GM12875 (cell line): ENCODE measurements at regions not wholly inside any gene's neighbourhood (a gene's known extent, or its start where the extent isn't known, plus 50 kb on each side); places are given as distances from the start of the nearest gene placed in this dataset.
"Not testable (repeated sequence)": the region's sequence is repeated elsewhere in the genome, so short reads cannot be mapped to it uniquely, and the experiment has no call there.

Experiments used
- H3K4me3 ChIP-seq: one replicate; pipeline ENCODE4 v1.5.1; 2011; ENCODE audit warnings: low read depth, low read length, control low read depth
- CTCF ChIP-seq: IDR thresholded peaks from 2 replicates; pipeline ENCODE4 v1.5.1; 2011; ENCODE audit warnings: low read depth, mild to moderate bottlenecking, control low read depth, inconsistent platforms, low read length, moderate library complexity, borderline replicate concordance; ENCODE audit not compliant: insufficient read depth

DNA sequence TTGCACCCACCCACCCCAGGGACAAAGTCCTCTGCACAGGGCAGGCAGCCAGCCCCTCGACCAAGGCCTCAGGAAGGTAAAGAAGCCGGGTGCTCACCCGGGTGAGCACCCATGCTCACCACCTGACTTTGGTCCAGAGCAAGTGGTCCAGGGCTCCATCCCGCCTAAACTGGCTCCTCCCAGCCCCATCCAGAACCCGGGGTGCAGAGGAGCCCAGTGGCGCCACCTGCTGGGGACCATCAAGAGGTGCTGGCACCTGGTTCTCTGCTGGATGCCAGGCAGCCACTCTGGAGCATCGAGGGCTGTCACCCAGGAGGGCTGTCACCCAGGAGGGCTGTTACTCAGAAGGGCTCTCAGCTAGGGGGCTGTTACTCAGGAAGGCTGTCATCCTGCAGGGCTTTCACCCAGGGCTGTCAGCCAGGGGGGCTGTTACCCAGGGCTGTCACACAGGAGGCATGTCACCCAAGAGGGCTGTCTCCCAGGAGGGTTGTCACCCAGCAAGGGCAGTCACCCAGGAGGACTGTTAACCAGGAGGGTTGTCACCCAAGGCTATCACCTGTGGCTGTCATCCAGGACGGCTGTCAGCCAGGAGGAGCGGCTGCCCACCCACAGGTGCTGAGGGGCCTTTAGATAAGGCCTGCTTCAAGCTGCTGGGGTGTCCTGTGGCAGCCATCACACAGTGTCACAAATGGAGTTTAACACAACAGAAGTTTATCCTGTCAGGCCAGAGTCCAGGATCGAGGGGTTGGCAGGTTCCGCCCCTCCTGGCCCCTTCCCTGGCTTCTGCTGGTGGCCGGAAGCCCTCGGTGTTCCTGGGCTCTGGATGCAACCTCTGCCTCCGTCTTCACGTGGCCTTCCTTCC lies 98.5 kb downstream of the TNFRSF13B start:
- peak; percentile 87 for TF ChIP-seq CTCF
- no peak overlapping the region for H3K4me3 ChIP-seq

- TF ChIP-seq CTCF: no peak
- H3K4me3 ChIP-seq: no peak overlapping the region
These were observed 99.4 kb downstream of the TNFRSF13B start for GRCh38 chr17:16872351-16873173.

DNA sequence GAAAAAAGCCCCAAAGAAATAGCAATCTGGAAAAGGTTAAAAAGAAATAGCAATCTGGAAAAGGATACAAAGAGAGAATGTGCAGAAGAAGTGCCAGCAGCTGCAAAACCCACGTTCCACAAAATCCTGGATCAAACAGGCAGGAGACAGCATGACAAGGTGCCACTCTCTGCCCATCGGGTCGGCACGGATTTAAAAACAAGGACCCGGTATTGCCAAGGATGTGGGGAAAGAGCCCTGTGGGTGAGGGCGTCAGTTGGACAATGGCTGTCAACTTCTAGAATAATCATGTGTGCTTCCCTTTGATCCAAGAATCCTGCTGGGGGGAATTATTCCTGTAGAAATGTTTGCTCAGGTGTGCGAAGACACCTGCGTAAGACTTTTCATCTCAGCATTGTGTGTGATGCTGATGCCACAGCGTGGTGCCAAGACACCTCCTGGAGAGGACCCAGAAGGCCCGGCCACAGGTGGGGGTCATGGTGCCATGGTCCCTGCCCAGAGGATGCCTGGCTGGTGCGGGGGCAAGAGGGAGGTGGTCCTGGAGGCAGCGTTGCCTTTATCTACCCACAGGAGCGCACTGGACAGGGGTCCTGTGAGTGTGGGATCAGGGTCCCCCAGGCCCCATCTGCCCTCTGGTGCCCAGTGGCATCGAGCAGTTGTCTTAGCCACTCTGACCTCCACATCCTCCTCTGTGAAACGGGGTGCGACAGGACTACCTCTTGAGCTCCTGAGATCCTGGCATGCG lies 100.3 kb downstream of the TNFRSF13B start:
- not testable (repeated sequence) for H3K4me3 ChIP-seq

DNA sequence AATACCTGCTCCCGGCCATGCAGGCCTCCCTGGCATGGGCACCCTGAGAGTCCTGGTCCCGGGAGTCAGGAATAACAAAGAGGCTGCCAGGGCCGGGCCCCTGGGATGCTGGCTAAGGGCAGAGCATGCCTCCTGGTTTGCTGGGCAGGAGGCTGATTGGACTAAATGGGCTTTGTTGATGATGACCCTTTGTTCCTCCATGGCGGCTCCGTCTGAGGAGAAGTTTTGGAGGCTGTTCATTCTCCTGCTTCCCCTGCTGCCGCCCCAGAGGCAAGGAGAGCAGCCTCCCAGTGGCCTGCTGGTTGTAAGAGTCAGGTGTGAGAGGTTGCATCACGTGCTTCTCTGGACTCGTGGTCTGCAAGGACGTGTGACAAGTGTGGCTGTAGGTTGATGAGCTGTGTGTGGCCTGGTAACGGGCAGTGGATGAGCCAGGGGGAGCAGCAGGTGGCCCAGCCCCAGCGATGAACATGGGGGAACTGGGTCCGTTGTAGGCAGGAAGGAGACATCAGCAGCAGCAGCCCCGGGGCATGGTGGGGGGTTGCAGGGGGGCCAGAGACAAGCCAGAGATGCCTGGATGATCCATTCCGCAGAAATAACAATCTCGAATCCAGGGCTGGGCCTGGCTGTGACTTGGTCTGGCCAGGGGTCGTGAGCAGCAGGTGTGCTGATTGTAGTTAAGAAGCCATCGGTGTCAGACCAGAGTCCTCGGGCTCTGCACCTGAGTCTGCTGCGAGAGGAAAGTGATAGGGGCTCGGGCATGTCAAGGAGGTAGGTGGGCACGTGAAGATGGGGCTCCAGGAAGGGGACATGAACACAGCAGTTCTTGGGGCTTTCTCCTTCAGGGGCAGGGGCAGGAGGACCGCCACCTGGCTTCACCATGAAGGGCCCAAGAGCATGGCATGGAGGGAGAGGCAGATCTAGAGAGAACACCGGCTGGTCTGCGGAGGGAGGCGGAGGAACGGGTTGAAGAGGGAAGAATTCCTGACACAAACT lies 101.4 kb downstream of the TNFRSF13B start:
- TF ChIP-seq CTCF: no peak
- H3K4me3 ChIP-seq: no peak overlapping the region

- not testable (repeated sequence) for H3K4me3 ChIP-seq
These were observed 102.2 kb downstream of the TNFRSF13B start for GRCh38 chr17:16869531-16870252.

DNA sequence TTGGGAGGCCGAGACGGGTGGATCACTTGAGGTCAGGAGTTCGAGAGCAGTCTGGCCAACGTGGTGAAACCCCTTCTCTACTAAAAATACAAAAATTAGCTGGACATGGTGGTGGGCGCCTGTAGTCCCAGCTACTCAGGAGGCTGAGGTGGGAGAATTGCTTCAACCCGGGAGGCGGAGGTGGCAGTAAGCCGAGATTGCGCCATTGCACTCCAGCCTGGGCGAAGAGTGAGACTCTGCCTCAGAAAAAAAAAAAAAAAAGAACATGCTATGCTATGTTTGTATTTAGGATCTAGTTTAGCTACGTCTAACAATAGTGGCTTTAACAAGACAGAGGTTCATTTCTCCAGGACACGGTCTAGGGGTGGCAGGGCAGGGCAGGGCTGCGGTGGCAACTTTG lies 103.3 kb downstream of the TNFRSF13B start:
- H3K4me3 ChIP-seq: not testable (repeated sequence)

GRCh38 chr17:16867545-16867944 lies 104.4 kb downstream of the TNFRSF13B start:
- not testable (repeated sequence) for H3K4me3 ChIP-seq

DNA sequence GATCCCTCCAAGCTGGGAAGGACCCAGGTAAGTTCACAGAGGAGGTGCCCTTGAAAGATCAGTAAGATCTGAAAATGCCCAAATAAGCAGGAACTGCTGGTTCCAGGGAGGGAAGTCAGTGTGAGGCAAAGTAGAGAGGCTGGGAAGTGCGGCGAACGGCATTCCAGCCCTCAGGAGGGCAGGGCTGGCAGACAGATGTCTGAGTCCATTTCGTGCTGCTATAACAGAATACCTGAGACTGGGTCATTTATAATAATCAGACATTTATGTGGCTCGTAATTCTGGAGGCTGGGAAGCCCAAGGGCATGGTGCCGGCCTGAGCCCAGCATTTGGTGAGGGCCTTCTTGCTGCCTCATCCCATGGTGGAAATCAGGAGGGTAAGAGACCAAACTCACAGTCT lies 105.1 kb downstream of the TNFRSF13B start:
- H3K4me3 ChIP-seq: not testable (repeated sequence)

GRCh38 chr17:16866436-16866835 lies 105.5 kb downstream of the TNFRSF13B start:
- no peak overlapping the region for H3K4me3 ChIP-seq
- TF ChIP-seq CTCF: no peak

DNA sequence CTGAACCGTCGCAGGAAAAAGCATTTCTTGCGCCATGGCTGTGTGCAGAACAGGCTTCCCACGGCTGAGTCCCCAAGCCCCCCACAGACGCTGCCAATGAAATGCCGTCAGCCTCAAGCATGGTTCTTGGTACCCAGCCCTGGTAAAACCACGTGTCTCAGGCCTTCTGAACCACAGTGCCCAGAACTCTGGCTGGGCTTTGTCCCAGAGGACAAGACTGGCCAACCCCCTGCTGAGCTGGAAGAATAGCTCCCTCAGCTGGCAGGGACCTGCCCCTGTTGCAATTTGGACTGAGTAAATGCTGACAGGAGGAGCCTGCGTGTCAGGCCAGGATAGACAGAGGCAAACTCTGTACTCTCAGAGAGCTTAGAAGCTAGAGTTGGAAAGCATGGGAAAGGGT lies 106.2 kb downstream of the TNFRSF13B start:
- not testable (repeated sequence) for H3K4me3 ChIP-seq

GRCh38 chr17:16865077-16865613 lies 106.8 kb downstream of the TNFRSF13B start:
- H3K4me3 ChIP-seq: not testable (repeated sequence)

DNA sequence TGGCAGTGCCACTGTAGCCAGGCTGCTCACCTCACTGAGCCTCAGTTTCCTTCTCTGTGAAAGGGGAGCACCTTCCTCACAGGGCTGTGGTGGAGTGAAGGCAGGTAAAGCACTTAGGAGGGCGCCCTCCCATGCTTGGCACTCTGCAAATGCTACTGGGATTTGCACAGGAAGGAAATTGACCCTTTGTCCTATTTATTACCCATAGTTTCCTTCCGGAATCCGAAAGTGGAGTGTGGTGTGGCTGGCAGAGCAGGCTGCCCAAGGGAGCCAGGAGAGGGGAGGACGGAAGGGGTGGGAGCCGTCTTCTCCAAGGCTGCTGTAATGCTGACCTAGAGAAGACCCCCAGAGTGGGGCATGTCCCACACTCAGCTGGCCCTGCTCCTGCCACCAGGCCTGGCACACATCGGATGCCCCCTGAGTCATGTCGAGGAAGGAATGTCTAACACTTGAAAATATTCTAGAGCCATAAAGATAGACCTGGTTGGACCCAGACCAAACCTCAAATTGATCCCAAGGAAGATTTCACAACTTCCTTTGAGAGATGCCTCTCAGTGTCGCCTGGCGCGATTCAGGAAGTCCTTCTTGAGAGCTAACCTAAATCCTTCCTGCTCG lies 107.3 kb downstream of the TNFRSF13B start:
- not testable (repeated sequence) for H3K4me3 ChIP-seq
